Neural cell (in vitro differentiated cells): ENCODE measurements at regions not wholly inside any gene's neighbourhood (a gene's known extent, or its start where the extent isn't known, plus 50 kb on each side); places are given as distances from the start of the nearest gene placed in this dataset.

ENCODE experiments used
- POLR2AphosphoS5 ChIP-seq: IDR thresholded peaks from 2 replicates; pipeline ENCODE4 v1.6.1; 2012
- TF ChIP-seq, protein P1 (sequence below): fragments of 450-650 bp; IDR thresholded peaks from 2 replicates; pipeline ENCODE4 v1.5.1; 2014; ENCODE audit warnings: antibody characterized with exemption, mild to moderate bottlenecking, moderate library complexity; ENCODE audit not compliant: poor library complexity, severe bottlenecking
- TF ChIP-seq, protein P2 (sequence below): IDR thresholded peaks from 2 replicates; pipeline ENCODE4 v1.6.1; 2012; ENCODE audit warnings: borderline replicate concordance

DNA sequence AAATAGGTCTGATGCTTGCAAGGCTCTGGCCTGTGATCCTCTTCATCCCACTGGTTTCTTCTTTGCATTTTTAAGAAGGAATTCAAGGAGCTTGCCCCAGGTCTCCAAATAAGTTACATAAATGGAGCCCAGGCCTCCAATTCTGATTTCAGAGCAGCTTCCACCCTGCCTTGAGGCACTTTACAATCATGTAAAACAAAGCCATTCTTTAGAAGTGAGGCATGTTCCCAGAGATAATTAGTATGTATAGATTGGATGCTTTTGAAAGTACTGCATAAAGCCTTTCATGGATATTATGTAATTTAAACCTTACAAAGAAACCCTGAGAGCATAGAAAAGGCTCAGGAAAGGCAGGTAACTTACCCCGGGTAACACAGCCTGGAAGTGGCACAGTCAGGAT lies 466.5 kb downstream of the MIAT start:
- TF ChIP-seq, protein P1, sequence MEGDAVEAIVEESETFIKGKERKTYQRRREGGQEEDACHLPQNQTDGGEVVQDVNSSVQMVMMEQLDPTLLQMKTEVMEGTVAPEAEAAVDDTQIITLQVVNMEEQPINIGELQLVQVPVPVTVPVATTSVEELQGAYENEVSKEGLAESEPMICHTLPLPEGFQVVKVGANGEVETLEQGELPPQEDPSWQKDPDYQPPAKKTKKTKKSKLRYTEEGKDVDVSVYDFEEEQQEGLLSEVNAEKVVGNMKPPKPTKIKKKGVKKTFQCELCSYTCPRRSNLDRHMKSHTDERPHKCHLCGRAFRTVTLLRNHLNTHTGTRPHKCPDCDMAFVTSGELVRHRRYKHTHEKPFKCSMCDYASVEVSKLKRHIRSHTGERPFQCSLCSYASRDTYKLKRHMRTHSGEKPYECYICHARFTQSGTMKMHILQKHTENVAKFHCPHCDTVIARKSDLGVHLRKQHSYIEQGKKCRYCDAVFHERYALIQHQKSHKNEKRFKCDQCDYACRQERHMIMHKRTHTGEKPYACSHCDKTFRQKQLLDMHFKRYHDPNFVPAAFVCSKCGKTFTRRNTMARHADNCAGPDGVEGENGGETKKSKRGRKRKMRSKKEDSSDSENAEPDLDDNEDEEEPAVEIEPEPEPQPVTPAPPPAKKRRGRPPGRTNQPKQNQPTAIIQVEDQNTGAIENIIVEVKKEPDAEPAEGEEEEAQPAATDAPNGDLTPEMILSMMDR: no peak
- no peak for TF ChIP-seq POLR2AphosphoS5
- TF ChIP-seq, protein P2, sequence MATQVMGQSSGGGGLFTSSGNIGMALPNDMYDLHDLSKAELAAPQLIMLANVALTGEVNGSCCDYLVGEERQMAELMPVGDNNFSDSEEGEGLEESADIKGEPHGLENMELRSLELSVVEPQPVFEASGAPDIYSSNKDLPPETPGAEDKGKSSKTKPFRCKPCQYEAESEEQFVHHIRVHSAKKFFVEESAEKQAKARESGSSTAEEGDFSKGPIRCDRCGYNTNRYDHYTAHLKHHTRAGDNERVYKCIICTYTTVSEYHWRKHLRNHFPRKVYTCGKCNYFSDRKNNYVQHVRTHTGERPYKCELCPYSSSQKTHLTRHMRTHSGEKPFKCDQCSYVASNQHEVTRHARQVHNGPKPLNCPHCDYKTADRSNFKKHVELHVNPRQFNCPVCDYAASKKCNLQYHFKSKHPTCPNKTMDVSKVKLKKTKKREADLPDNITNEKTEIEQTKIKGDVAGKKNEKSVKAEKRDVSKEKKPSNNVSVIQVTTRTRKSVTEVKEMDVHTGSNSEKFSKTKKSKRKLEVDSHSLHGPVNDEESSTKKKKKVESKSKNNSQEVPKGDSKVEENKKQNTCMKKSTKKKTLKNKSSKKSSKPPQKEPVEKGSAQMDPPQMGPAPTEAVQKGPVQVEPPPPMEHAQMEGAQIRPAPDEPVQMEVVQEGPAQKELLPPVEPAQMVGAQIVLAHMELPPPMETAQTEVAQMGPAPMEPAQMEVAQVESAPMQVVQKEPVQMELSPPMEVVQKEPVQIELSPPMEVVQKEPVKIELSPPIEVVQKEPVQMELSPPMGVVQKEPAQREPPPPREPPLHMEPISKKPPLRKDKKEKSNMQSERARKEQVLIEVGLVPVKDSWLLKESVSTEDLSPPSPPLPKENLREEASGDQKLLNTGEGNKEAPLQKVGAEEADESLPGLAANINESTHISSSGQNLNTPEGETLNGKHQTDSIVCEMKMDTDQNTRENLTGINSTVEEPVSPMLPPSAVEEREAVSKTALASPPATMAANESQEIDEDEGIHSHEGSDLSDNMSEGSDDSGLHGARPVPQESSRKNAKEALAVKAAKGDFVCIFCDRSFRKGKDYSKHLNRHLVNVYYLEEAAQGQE: no peak
